ENCODE measurements at regions not wholly inside any gene's neighbourhood (a gene's known extent, or its start where the extent isn't known, plus 50 kb on each side); places are given as distances from the start of the nearest gene placed in this dataset.

GRCh38 chr7:12949060-12949931 is 261.9 kb downstream of the ARL4A start:
- Histone ChIP-seq H3K27ac (ENCODE audit: low read depth, low read length) (no peak overlapping the region), H3K9me2 (replicated peaks; ENCODE audit: insufficient read depth, low read length) (no peaks in the 10 kb centered on the region), H4K20me1 (ENCODE audit: low read depth, low read length) (no peaks in the 10 kb centered on the region), H3K4me2 (ENCODE audit: low read depth, low read length, poor library complexity, severe bottlenecking) (no peak overlapping the region), H3K36me3 (ENCODE audit: low read length) (no peaks in the 10 kb centered on the region), H3K9me3 (ENCODE audit: insufficient read depth, low read length) (no peaks in the 10 kb centered on the region), H3K9ac (ENCODE audit: low read length) (no peak overlapping the region), H3K27me3 (ENCODE audit: low read length) (no peaks in the 10 kb centered on the region), H3K79me2 (ENCODE audit: insufficient read depth, low read length) (no peaks in the 10 kb centered on the region), H2AFZ (ENCODE audit: low read depth, low read length, severe bottlenecking) (no peak overlapping the region), H3F3A (ENCODE audit: insufficient read depth) (no peaks in the 10 kb centered on the region), H3K4me3 (ENCODE audit: insufficient read depth, low read length, poor library complexity, severe bottlenecking) (no peak overlapping the region)
- no peak for TF ChIP-seq EZH2phosphoT487 (conservative IDR thresholded peaks at IDR 0.05; ENCODE audit: low read length)
- no peak for TF ChIP-seq CTCF (IDR thresholded peaks at IDR 0.05; ENCODE audit: insufficient read depth, low read length, poor library complexity, severe bottlenecking)

GRCh38 chr7:12951397-12951801 is 264.0 kb downstream of the ARL4A start:
- Histone ChIP-seq H3K9me2 (replicated peaks; ENCODE audit: insufficient read depth, low read length) (no peaks in the 10 kb centered on the region), H3K27ac (ENCODE audit: low read depth, low read length) (no peak overlapping the region), H3K27me3 (ENCODE audit: low read length) (no peaks in the 10 kb centered on the region), H3K4me2 (ENCODE audit: low read depth, low read length, poor library complexity, severe bottlenecking) (no peak overlapping the region), H2AFZ (ENCODE audit: low read depth, low read length, severe bottlenecking) (no peak overlapping the region), H3K9ac (ENCODE audit: low read length) (no peak overlapping the region), H3K36me3 (ENCODE audit: low read length) (no peaks in the 10 kb centered on the region), H3K4me3 (ENCODE audit: insufficient read depth, low read length, poor library complexity, severe bottlenecking) (no peak overlapping the region), H3K79me2 (ENCODE audit: insufficient read depth, low read length) (no peaks in the 10 kb centered on the region), H3F3A (ENCODE audit: insufficient read depth) (no peaks in the 10 kb centered on the region), H4K20me1 (ENCODE audit: low read depth, low read length) (no peaks in the 10 kb centered on the region), H3K9me3 (ENCODE audit: insufficient read depth, low read length) (no peaks in the 10 kb centered on the region)
- TF ChIP-seq EZH2phosphoT487 (conservative IDR thresholded peaks at IDR 0.05; ENCODE audit: low read length) (no peak), CTCF (IDR thresholded peaks at IDR 0.05; ENCODE audit: insufficient read depth, low read length, poor library complexity, severe bottlenecking) (no peak)

- Histone ChIP-seq H3K4me2 (ENCODE audit: low read depth, low read length, poor library complexity, severe bottlenecking) (no peak overlapping the region), H3K79me2 (ENCODE audit: insufficient read depth, low read length) (no peaks in the 10 kb centered on the region), H3K27ac (ENCODE audit: low read depth, low read length) (no peak overlapping the region), H3K9ac (ENCODE audit: low read length) (no peak overlapping the region), H3K36me3 (ENCODE audit: low read length) (no peaks in the 10 kb centered on the region), H3K9me3 (ENCODE audit: insufficient read depth, low read length) (no peaks in the 10 kb centered on the region), H3F3A (ENCODE audit: insufficient read depth) (no peaks in the 10 kb centered on the region), H3K4me3 (ENCODE audit: insufficient read depth, low read length, poor library complexity, severe bottlenecking) (no peak overlapping the region), H3K27me3 (ENCODE audit: low read length) (no peaks in the 10 kb centered on the region), H2AFZ (ENCODE audit: low read depth, low read length, severe bottlenecking) (no peak overlapping the region), H3K9me2 (replicated peaks; ENCODE audit: insufficient read depth, low read length) (no peaks in the 10 kb centered on the region), H4K20me1 (ENCODE audit: low read depth, low read length) (no peaks in the 10 kb centered on the region)
- TF ChIP-seq CTCF (IDR thresholded peaks at IDR 0.05; ENCODE audit: insufficient read depth, low read length, poor library complexity, severe bottlenecking) (no peak), EZH2phosphoT487 (conservative IDR thresholded peaks at IDR 0.05; ENCODE audit: low read length) (no peak)
These were observed 267.1 kb downstream of the ARL4A start for GRCh38 chr7:12954380-12955033.

All from SU-DHL-6 (cell line).